ENCODE measurements at regions not wholly inside any gene's neighbourhood (a gene's known extent, or its start where the extent isn't known, plus 50 kb on each side); places are given as distances from the start of the nearest gene placed in this dataset.
"Not testable (repeated sequence)": the region's sequence is repeated elsewhere in the genome, so short reads cannot be mapped to it uniquely, and the experiment has no call there.

DNA sequence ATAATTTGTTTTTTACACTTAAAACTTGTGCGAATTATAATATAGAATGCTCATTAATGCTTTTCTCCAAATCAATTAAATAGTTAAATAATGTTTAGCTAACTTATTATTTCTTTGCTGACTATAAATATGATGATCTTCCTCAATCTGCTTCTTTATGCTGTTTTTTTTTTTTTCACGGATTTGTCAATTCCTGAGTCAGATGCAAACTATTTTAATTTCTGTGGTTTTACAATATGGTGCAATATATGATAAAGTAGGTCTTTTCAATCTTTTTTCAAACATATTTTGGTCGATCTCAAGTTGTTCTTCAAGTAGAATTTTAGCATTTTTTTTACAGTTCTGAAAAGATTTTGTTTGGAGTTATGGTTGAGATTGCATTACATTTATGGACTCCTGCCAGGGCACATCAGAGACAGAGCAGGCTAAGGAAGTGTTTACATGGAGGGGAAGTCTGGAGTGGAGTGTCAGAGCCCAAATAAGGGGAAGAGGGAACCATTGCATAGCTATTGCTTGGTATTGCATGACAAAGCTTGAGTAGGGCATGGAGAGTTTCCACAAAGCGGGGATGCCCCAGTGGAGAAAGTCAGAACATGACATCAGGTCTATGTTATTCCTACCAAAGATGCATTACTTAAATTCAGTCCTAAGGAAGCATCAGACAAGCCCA is 204.4 kb downstream of the OTUD1 start:
- H3K27ac ChIP-seq: no peak overlapping the region
- TF ChIP-seq ZFX (IDR thresholded peaks at IDR 0.05) (no peak), CTCF (conservative IDR thresholded peaks at IDR 0.05) (no peak)

DNA sequence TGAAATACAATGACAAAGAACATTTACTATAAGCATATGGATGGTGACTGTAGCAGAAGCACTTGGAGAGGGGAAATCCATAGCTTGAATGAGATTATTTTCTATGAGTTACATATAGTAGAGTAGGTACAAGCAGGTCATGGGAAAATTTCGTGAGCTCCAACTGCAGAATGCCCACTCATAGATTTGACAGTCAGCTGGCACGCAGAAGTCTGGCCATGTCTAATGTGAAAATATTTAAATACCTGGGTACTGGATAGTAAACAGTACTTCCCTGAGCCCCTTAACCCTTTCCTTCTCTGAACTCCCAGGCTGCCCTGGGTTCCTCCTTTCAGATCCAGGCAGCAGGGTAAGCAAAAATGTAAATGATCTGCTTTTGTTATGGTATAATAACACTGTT is 209.7 kb downstream of the OTUD1 start:
- TF ChIP-seq CTCF (conservative IDR thresholded peaks at IDR 0.05) (no peak), ZFX (IDR thresholded peaks at IDR 0.05) (no peak)
- H3K27ac ChIP-seq: no peak overlapping the region

GRCh38 chr10:23656735-23657134 is 217.9 kb downstream of the OTUD1 start:
- H3K27ac ChIP-seq: no peak overlapping the region

GRCh38 chr10:23657677-23658076 is 218.8 kb downstream of the OTUD1 start:
- no peak overlapping the region for H3K27ac ChIP-seq
- TF ChIP-seq CTCF (conservative IDR thresholded peaks at IDR 0.05) (no peak), ZFX (IDR thresholded peaks at IDR 0.05) (no peak)

More at GRCh38 chr10:23656735-23657134, 217.9 kb downstream of the OTUD1 start:
- TF ChIP-seq CTCF (conservative IDR thresholded peaks at IDR 0.05) (peak; percentile 60), ZFX (IDR thresholded peaks at IDR 0.05) (no peak)

- not testable (repeated sequence) for H3K27ac ChIP-seq
Observed at GRCh38 chr10:23671866-23672265, 233.0 kb downstream of the OTUD1 start.

- no peak overlapping the region for H3K27ac ChIP-seq
- TF ChIP-seq CTCF (conservative IDR thresholded peaks at IDR 0.05): no peak
- no peak for TF ChIP-seq ZFX (IDR thresholded peaks at IDR 0.05)
Observed at GRCh38 chr10:23675585-23675984, 236.7 kb downstream of the OTUD1 start.

DNA sequence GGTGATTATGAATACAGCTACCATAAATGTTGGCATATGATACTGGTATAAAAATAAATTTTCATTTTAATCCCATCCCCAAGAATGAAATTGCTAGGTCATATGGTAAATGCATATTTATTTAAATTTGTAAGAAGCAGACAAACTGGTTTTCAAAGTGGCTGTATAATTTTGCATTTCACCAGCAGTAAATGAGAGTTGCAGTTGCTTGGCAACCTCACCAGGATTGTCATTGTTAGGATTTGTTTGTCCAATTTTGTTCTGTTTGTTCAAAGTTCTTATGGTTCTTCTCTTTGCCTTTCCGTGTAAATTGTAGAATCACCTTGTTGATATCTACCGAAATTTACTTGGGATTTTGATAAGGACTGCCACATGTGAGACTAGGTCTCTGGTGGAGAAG is 237.4 kb downstream of the OTUD1 start:
- TF ChIP-seq CTCF (conservative IDR thresholded peaks at IDR 0.05): no peak
- TF ChIP-seq ZFX (IDR thresholded peaks at IDR 0.05): no peak
- H3K27ac ChIP-seq: no peak overlapping the region

- H3K27ac ChIP-seq: no peak overlapping the region
- TF ChIP-seq ZFX (IDR thresholded peaks at IDR 0.05) (no peak), CTCF (conservative IDR thresholded peaks at IDR 0.05) (no peak)
Observed at GRCh38 chr10:23686722-23687121, 247.8 kb downstream of the OTUD1 start.

All from C4-2B (cell line).